ENCODE measurements at regions not wholly inside any gene's neighbourhood (a gene's known extent, or its start where the extent isn't known, plus 50 kb on each side); places are given as distances from the start of the nearest gene placed in this dataset.

- no peak for ATAC-seq
- TF ChIP-seq ARNTL (CRISPR knock-in tag; IDR thresholded peaks at IDR 0.05; ENCODE audit: borderline replicate concordance, low read depth): no peak
- no peak for TF ChIP-seq ZNF8 (CRISPR knock-in tag; IDR thresholded peaks at IDR 0.05)
- no peak for TF ChIP-seq CSRNP3 (CRISPR knock-in tag; IDR thresholded peaks at IDR 0.05)
- no peak for TF ChIP-seq PATZ1 (CRISPR knock-in tag; IDR thresholded peaks at IDR 0.05; ENCODE audit: borderline replicate concordance)
Measured at GRCh38 chr12:75633789-75634188, 122.4 kb upstream of the KRR1 start.

- TF ChIP-seq ZNF565 (CRISPR knock-in tag; conservative IDR thresholded peaks at IDR 0.05; ENCODE audit: low read depth) (no peak), ZFP3 (CRISPR knock-in tag; IDR thresholded peaks at IDR 0.05) (no peak), OSR1 (CRISPR knock-in tag; IDR thresholded peaks at IDR 0.05) (no peak), TCF4 (CRISPR knock-in tag; IDR thresholded peaks at IDR 0.05; ENCODE audit: borderline replicate concordance) (no peak), ESRRG (CRISPR knock-in tag; IDR thresholded peaks at IDR 0.05) (no peak), ISL1 (CRISPR knock-in tag; IDR thresholded peaks at IDR 0.05) (no peak), CSRNP3 (CRISPR knock-in tag; IDR thresholded peaks at IDR 0.05) (no peak), TSHZ2 (CRISPR knock-in tag; IDR thresholded peaks at IDR 0.05) (no peak), ZFP30 (CRISPR knock-in tag; IDR thresholded peaks at IDR 0.05) (no peak), CREB5 (CRISPR knock-in tag; IDR thresholded peaks at IDR 0.05; ENCODE audit: low read depth) (no peak), GLIS3 (CRISPR knock-in tag; IDR thresholded peaks at IDR 0.05) (no peak), SNAI2 (CRISPR knock-in tag; IDR thresholded peaks at IDR 0.05) (no peak), ZC3H10 (CRISPR knock-in tag; IDR thresholded peaks at IDR 0.05) (no peak)
- ATAC-seq: no peak
Measured at GRCh38 chr12:75632442-75632841, 121.0 kb upstream of the KRR1 start.

GRCh38 chr12:75631831-75632230 is 120.4 kb upstream of the KRR1 start:
- TF ChIP-seq SNAI2 (CRISPR knock-in tag; IDR thresholded peaks at IDR 0.05) (no peak), TCF4 (CRISPR knock-in tag; IDR thresholded peaks at IDR 0.05; ENCODE audit: borderline replicate concordance) (no peak), RARB (CRISPR knock-in tag; IDR thresholded peaks at IDR 0.05) (no peak), POU6F1 (CRISPR knock-in tag; IDR thresholded peaks at IDR 0.05; ENCODE audit: borderline replicate concordance, low read depth) (no peak), GLIS3 (CRISPR knock-in tag; IDR thresholded peaks at IDR 0.05) (no peak), CSRNP3 (CRISPR knock-in tag; IDR thresholded peaks at IDR 0.05) (no peak)
- no peak for ATAC-seq

Measured in SK-N-SH treated with all-trans-retinoic acid at 6 μM for 48 hours (cell line).